T follicular helper cell (primary cell): ENCODE measurements at regions not wholly inside any gene's neighbourhood (a gene's known extent, or its start where the extent isn't known, plus 50 kb on each side); places are given as distances from the start of the nearest gene placed in this dataset.
"Not testable (repeated sequence)": the region's sequence is repeated elsewhere in the genome, so short reads cannot be mapped to it uniquely, and the experiment has no call there.

ENCODE experiments used
- DNase-seq: peaks from one replicate; pipeline ENCODE4 v3.0.0-alpha.2; 2020; ENCODE audit warnings: low read depth

DNA sequence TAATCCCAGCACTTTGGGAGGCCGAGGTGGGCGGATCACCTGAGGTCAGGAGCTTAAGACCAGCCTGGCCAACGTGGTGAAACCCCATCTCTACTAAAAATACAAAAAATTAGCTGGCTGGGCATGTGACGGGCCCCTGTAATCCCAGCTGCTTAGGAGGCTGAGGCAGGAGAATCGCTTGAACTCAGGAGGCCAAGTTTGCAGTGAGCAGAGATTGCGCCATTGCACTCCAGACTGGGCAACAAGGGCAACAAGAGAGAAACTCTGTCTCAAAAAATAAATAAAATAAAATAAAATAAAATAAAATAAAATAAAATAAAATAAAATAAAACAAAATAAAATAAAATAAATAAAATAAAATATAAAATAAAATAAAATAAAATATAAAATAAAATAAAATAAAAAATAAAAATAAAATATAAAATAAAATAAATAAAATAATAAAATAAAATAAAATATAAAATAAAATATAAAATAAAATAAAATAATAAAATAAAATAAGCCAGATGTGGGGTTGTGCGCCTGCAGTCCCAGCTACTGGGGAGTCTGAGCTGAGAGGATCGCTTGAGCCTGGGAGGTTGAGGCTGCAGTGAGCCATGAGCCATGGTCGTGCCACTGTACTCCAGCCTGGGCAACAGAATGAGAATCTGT lies 49.8 kb upstream of the ITGB1 start:
- DNase-seq, result not testable (repeated sequence)
